ENCODE measurements at regions not wholly inside any gene's neighbourhood (a gene's known extent, or its start where the extent isn't known, plus 50 kb on each side); places are given as distances from the start of the nearest gene placed in this dataset.

- DNase-seq (ENCODE audit: low read depth): no peak
- TF ChIP-seq, protein P1, sequence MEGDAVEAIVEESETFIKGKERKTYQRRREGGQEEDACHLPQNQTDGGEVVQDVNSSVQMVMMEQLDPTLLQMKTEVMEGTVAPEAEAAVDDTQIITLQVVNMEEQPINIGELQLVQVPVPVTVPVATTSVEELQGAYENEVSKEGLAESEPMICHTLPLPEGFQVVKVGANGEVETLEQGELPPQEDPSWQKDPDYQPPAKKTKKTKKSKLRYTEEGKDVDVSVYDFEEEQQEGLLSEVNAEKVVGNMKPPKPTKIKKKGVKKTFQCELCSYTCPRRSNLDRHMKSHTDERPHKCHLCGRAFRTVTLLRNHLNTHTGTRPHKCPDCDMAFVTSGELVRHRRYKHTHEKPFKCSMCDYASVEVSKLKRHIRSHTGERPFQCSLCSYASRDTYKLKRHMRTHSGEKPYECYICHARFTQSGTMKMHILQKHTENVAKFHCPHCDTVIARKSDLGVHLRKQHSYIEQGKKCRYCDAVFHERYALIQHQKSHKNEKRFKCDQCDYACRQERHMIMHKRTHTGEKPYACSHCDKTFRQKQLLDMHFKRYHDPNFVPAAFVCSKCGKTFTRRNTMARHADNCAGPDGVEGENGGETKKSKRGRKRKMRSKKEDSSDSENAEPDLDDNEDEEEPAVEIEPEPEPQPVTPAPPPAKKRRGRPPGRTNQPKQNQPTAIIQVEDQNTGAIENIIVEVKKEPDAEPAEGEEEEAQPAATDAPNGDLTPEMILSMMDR (IDR thresholded peaks at IDR 0.05; ENCODE audit: low read depth, low read length, missing control alignments): no peak
Observed at GRCh38 chr16:64363039-64363438, 758.8 kb downstream of the CDH11 start.

GRCh38 chr16:64362193-64362592, 759.7 kb downstream of the CDH11 start:
- TF ChIP-seq, protein P1 (IDR thresholded peaks at IDR 0.05; ENCODE audit: low read depth, low read length, missing control alignments): no peak
- H3K4me3 ChIP-seq (ENCODE audit: low read depth, low read length): no peak overlapping the region
- no peak for DNase-seq (ENCODE audit: low read depth)

More at GRCh38 chr16:64363039-64363438, 758.8 kb downstream of the CDH11 start:
- H3K4me3 ChIP-seq (ENCODE audit: low read depth, low read length): no peak overlapping the region

GRCh38 chr16:64361753-64362152, 760.1 kb downstream of the CDH11 start:
- DNase-seq (ENCODE audit: low read depth): no peak
- no peak overlapping the region for H3K4me3 ChIP-seq (ENCODE audit: low read depth, low read length)
- TF ChIP-seq, protein P1 (IDR thresholded peaks at IDR 0.05; ENCODE audit: low read depth, low read length, missing control alignments): no peak

DNA sequence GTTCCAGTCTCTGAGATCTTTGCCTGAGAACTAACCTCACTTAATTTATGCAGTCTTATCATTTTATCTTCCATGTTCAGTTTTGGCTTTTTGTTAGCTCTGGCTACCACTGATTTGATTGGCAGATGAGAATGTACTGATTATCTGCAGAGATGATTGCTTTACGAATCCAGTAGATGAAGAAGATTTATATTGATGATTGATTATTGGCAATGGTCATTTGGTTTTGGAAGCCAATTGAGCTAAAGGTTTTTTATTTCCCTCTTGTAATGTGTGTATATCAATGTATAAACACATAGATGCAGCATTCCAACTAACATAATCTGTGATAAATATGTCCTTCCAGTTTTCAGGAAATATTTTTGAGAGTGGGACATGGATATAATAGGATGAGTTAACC, 763.6 kb downstream of the CDH11 start:
- DNase-seq (ENCODE audit: low read depth): no peak
- H3K4me3 ChIP-seq (ENCODE audit: low read depth, low read length): no peak overlapping the region

DNA sequence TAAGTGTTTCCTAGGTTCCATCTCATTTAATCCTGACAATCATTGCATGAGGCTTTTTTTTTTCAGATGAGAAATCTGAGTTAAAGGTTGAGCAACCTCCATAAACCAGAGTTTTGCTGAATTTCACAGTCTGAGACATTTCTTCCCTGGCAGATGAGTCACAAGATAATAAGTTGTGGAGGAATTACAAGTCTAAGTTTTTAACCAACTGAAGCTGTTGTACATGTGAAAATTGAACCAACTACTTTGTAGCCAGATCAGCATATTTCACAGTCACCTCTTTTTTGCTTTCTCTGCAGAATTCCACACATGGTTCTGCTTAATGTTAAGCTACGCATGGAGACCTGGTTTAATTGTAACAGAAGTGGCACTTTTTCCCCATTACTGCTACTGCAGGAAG, 765.6 kb downstream of the CDH11 start:
- no peak for DNase-seq (ENCODE audit: low read depth)
- H3K4me3 ChIP-seq (ENCODE audit: low read depth, low read length): no peak overlapping the region
- TF ChIP-seq, protein P1 (IDR thresholded peaks at IDR 0.05; ENCODE audit: low read depth, low read length, missing control alignments): no peak

More for the DNA sequence above, 763.6 kb downstream of the CDH11 start:
- TF ChIP-seq, protein P1 (IDR thresholded peaks at IDR 0.05; ENCODE audit: low read depth, low read length, missing control alignments): no peak

DNA sequence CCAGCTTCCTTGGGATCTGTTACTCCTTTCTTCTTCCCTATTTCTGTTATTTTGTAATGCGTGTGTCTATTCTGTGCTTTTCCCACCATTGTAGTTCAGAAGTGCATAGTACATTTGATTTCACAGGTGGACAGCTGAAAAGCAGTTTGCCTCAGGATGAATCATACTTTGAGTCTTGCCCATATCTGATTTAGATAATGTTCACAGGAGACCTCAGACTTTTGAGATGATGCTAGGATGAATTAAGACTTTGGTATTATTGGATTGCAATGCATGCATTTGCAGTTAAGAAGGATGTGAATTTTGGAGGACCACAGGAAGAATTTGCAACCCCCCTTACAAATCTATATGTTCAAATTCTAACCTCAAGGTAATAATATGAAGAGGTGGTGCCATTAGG, 769.6 kb downstream of the CDH11 start:
- no peak for DNase-seq (ENCODE audit: low read depth)
- TF ChIP-seq, protein P1 (IDR thresholded peaks at IDR 0.05; ENCODE audit: low read depth, low read length, missing control alignments): no peak
- H3K4me3 ChIP-seq (ENCODE audit: low read depth, low read length): no peak overlapping the region

- H3K4me3 ChIP-seq (ENCODE audit: low read depth, low read length): no peak overlapping the region
- TF ChIP-seq, protein P1 (IDR thresholded peaks at IDR 0.05; ENCODE audit: low read depth, low read length, missing control alignments): no peak
- no peak for DNase-seq (ENCODE audit: low read depth)
Observed at GRCh38 chr16:64351121-64351520, 770.7 kb downstream of the CDH11 start.

Measured in GM12864 (cell line).